Large intestine (tissue), 3 donors: ENCODE measurements at regions not wholly inside any gene's neighbourhood (a gene's known extent, or its start where the extent isn't known, plus 50 kb on each side); places are given as distances from the start of the nearest gene placed in this dataset.

Source experiments
- DNase-seq, 2 donors: peaks; one replicate each; pipeline versions ENCODE4 v3.0.0 to v3.0.0-alpha.2; 2013
- H3K27ac ChIP-seq: one replicate; pipeline ENCODE4 v1.5.1; 2013; ENCODE audit warnings: low read length
- H3K27me3 ChIP-seq: 2 replicates; pipeline ENCODE4 v1.6.1; 2013; ENCODE audit warnings: low read length; ENCODE audit not compliant: control insufficient read depth, insufficient read depth
- H3K36me3 ChIP-seq: 2 replicates; pipeline ENCODE4 v1.6.1; 2013; ENCODE audit warnings: low read length; ENCODE audit not compliant: control insufficient read depth, insufficient read depth
- H3K4me1 ChIP-seq: one replicate; pipeline ENCODE4 v1.6.1; 2013; ENCODE audit warnings: low read length; ENCODE audit not compliant: control insufficient read depth, insufficient read depth
- H3K4me3 ChIP-seq: one replicate; pipeline ENCODE4 v1.5.1; 2013; ENCODE audit warnings: low read length
- H3K9me3 ChIP-seq: one replicate; pipeline ENCODE4 v1.6.1; 2013; ENCODE audit warnings: mild to moderate bottlenecking, low read depth, low read length, moderate library complexity; ENCODE audit not compliant: control insufficient read depth
- WGBS: methylation state at CpG from one replicate; pipeline ENCODE4 v1.1.5; 2013; ENCODE audit warnings: low lambda C conversion rate; ENCODE audit not compliant: insufficient coverage; 5-methylcytosine and 5-hydroxymethylcytosine counted together

GRCh38 chr7:21253740-21254687, 173.9 kb upstream of the SP4 start:
- 0% methylated on average over 2 of the region's 18 CpGs for WGBS
- no peaks in the 10 kb centered on the region for H3K9me3 ChIP-seq

DNA sequence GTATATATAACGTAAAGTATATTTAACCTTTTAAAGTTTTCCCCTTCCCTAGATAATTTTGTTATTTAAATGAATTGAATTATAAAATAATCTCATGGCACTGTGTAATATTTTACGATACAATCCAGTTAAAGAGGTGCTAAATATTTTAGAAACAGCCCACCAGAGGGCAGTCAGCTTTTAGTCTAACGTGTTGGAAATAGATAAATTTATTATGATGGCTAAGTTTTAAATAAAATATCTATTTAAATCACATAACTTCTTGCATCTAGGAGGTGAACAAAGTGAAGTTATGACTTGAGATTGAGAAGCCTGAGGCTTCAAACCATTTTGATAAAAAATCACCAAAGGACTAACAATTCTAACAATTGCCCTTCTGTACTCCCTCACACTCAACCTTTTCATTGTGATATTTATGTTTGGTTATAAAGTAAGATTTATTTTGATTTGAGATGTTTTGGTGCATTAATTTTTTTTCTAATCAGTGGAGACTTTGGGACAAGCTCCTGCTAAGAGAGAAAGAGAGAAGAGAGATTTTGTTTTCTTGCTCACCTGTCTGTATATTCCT, 171.5 kb upstream of the SP4 start:
- H3K4me3 ChIP-seq: no peak overlapping the region
- DNase-seq: no peak
- no peak overlapping the region for H3K27ac ChIP-seq
- H3K27me3 ChIP-seq: peaks cover 31% of the 10 kb centered on the region
- H3K4me1 ChIP-seq: no peaks in the 10 kb centered on the region
- WGBS: 57% methylated on average over 1 of the region's 3 CpGs
- no peaks in the 10 kb centered on the region for H3K9me3 ChIP-seq
- H3K36me3 ChIP-seq: no peaks in the 10 kb centered on the region

More at GRCh38 chr7:21253740-21254687, 173.9 kb upstream of the SP4 start:
- H3K27ac ChIP-seq: no peak overlapping the region
- no peaks in the 10 kb centered on the region for H3K36me3 ChIP-seq
- H3K4me3 ChIP-seq: no peak overlapping the region
- peak; percentile 38 to 42 for DNase-seq
- no peaks in the 10 kb centered on the region for H3K4me1 ChIP-seq
- peaks cover 33% of the 10 kb centered on the region for H3K27me3 ChIP-seq

GRCh38 chr7:21260939-21261338, 166.9 kb upstream of the SP4 start:
- H3K4me3 ChIP-seq: no peak overlapping the region
- no peaks in the 10 kb centered on the region for H3K4me1 ChIP-seq
- DNase-seq: no peak
- no peaks in the 10 kb centered on the region for H3K9me3 ChIP-seq
- H3K27ac ChIP-seq: no peak overlapping the region
- no peaks in the 10 kb centered on the region for H3K36me3 ChIP-seq
- WGBS: no CpG with 5 or more reads among the region's 1 CpG
- no peaks in the 10 kb centered on the region for H3K27me3 ChIP-seq

DNA sequence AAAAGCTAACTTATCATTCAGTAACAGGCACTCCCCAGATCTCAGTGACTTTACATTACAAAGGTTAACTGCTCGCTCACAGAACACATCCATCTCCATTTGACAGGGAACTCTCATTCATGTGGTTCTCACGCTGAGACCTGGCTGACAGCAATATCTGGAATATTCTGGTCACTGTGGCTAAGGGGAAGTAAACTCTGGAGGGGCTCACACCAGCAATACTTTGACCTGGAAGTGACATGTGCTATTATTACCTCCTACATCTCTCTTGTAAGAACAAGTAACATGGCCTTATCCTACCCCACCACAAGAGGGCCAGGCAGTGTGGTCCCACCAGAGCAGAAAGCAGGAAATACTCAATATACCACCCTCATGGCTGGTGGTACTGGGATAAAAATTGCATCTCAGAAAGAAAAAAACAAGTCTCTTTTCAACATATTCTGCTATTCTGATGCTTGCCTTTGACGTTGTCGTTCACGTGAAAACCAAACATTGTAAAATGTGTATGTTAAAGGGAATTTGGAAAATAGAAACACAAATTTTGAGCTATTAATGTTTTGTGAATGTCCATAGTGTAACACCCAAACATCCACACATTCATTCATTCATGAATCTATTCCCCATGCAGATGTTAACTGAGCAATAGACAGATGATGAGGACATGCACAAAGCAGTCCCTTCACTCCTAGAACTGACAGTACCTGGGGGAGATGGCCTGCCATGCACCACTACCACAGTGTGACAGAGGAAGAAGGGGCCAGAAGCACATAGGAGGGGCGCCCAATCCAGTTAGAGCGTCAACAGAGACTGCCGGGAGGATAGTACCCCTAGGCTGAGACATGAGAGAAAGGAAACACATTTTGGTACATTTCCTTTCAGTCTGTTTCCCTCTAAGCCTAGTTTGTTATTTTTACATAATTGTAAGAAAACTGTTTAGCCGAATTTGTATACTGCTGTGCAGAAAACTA, 166.0 kb upstream of the SP4 start:
- Histone ChIP-seq H3K27me3 (no peaks in the 10 kb centered on the region), H3K27ac (no peak overlapping the region), H3K9me3 (no peaks in the 10 kb centered on the region), H3K4me1 (no peaks in the 10 kb centered on the region), H3K4me3 (no peak overlapping the region), H3K36me3 (no peaks in the 10 kb centered on the region)
- 7% methylated on average over 5 of the region's 9 CpGs for WGBS
- DNase-seq: peak; percentile 21 to 49

- Histone ChIP-seq H3K27ac (no peak overlapping the region), H3K9me3 (no peaks in the 10 kb centered on the region), H3K27me3 (no peaks in the 10 kb centered on the region), H3K4me1 (no peaks in the 10 kb centered on the region), H3K4me3 (no peak overlapping the region), H3K36me3 (no peaks in the 10 kb centered on the region)
- DNase-seq: no peak
- WGBS: 100% methylated on average over 2 of the region's 4 CpGs
Measured at GRCh38 chr7:21269021-21269420, 158.9 kb upstream of the SP4 start.

DNA sequence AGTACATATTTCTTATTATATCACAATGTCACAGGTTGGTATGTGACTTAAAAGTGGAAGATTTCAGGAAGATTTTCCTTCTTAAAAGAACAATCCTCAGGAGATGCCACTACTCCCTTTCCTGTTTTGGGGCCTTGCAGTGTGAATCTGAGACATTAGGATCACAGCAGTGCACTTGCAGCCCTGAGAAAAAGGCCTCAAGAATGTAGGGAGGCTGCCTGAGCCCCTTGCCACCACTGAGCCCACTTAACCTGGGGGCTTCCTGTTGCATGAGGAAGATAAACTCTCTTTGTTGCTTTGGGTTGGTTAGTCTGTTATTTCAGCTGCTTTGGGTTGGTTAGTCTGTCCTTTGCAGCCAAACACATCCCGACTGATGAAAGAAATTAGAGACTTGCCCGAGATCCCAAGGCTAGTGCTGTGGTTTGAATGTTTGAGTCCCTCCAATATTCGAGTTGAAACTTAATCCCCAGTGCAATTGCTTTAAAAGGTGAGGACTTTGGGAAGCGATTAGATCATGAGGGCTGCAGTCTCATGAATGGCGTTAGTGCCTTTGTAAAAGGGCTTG, 151.3 kb upstream of the SP4 start:
- no CpG with 5 or more reads among the region's 5 CpGs for WGBS

DNA sequence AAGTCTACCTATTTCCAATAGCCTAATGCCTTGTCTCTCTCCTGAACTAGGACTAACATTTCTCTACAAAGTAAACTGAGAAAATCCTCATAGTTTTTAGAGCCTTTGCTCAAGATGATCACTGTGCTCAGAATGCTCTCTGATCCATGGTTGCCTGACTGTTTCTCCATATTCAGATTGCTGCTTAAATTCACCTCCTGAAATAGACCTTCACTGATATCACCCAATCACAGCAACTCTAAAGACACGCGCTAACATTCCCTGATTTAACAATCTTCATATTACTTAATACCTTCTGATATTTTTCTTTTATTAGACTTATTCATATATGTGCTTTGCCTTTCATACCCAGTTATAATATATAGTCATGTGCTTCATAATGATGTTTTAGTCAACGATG, 148.9 kb upstream of the SP4 start:
- H3K9me3 ChIP-seq: no peaks in the 10 kb centered on the region
- no peaks in the 10 kb centered on the region for H3K36me3 ChIP-seq
- H3K4me3 ChIP-seq: no peak overlapping the region
- WGBS: no CpG with 5 or more reads among the region's 3 CpGs
- H3K4me1 ChIP-seq: no peaks in the 10 kb centered on the region
- H3K27me3 ChIP-seq: peaks cover 2% of the 10 kb centered on the region
- DNase-seq: no peak
- H3K27ac ChIP-seq: no peak overlapping the region

More for the DNA sequence above, 151.3 kb upstream of the SP4 start:
- H3K9me3 ChIP-seq: no peaks in the 10 kb centered on the region
- no peaks in the 10 kb centered on the region for H3K4me1 ChIP-seq
- DNase-seq: no peak
- no peaks in the 10 kb centered on the region for H3K36me3 ChIP-seq
- peaks cover 2% of the 10 kb centered on the region for H3K27me3 ChIP-seq
- H3K4me3 ChIP-seq: no peak overlapping the region
- H3K27ac ChIP-seq: no peak overlapping the region

DNA sequence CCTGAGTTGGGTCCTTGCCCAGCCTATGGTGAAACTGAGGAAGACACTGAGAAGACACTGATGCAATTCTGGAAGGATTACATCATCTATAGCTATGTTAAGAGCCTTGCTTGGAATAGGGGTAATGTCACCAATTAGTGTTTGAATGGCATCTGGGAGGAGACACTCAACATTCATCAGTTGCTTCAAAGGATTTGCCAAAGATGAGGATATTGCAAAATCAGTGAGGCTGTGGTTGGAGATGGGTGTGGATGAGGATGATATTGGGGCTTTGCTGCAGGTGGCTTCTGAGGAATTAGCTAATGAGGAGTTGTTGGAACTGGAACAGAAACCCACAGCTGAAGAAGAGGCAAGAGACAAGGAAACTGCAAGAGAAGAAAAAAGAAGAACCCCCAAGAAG, 146.7 kb upstream of the SP4 start:
- no peaks in the 10 kb centered on the region for H3K36me3 ChIP-seq
- peaks cover 2% of the 10 kb centered on the region for H3K27me3 ChIP-seq
- H3K4me3 ChIP-seq: no peak overlapping the region
- no peaks in the 10 kb centered on the region for H3K4me1 ChIP-seq
- DNase-seq: no peak
- H3K9me3 ChIP-seq: no peaks in the 10 kb centered on the region
- H3K27ac ChIP-seq: no peak overlapping the region

DNA sequence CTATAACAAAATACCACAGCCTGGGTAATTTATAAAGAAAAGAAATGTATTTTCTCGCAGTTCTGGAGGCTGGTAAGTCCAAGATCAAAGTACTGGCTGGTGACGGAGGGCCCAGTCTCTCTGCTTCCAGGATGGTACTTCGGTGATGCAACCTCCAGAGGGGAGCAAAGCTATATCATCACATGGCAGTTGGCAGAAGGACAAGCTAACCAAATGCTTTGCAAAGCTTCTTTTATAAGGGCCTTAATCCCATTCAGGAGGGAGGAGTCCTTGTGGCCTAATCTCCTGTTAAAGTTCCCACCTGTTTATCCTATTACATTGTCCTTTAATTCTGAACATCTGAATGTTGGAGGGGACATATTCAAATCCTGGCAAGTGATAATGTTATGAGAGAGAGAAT, 134.1 kb upstream of the SP4 start:
- H3K9me3 ChIP-seq: no peaks in the 10 kb centered on the region
- no peak for DNase-seq
- no CpG with 5 or more reads among the region's 3 CpGs for WGBS
- H3K4me1 ChIP-seq: no peaks in the 10 kb centered on the region
- H3K4me3 ChIP-seq: no peak overlapping the region
- H3K36me3 ChIP-seq: no peaks in the 10 kb centered on the region
- no peak overlapping the region for H3K27ac ChIP-seq
- H3K27me3 ChIP-seq: no peaks in the 10 kb centered on the region

DNA sequence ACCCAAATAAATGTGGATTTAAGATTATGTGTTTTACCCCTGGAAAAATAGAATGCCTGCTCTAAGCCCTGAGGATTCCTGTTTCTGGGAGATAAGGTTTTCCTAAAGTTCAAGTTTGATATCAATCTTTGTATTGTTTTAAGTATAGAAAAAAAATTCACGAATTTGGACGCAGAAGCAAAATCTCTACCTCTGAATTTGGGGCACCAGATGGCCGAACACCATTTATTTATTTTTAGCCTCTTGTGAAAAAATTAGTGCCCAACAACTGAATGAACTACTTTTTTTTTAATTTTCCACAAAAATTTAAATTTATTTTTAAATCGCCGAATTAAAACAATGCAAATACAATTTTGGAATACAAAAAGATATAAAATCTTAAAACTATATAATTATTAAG, 128.1 kb upstream of the SP4 start:
- Histone ChIP-seq H3K27me3 (no peaks in the 10 kb centered on the region), H3K4me1 (no peaks in the 10 kb centered on the region), H3K36me3 (no peaks in the 10 kb centered on the region), H3K4me3 (no peak overlapping the region), H3K9me3 (no peaks in the 10 kb centered on the region), H3K27ac (no peak overlapping the region)
- 96% methylated on average over 2 of the region's 5 CpGs for WGBS
- DNase-seq: no peak
